ENCODE measurements at regions not wholly inside any gene's neighbourhood (a gene's known extent, or its start where the extent isn't known, plus 50 kb on each side); places are given as distances from the start of the nearest gene placed in this dataset.
"Not testable (repeated sequence)": the region's sequence is repeated elsewhere in the genome, so short reads cannot be mapped to it uniquely, and the experiment has no call there.

GRCh38 chr14:27410981-27411380 lies 813.1 kb upstream of the NOVA1 start:
- no peak for DNase-seq

- no peak for DNase-seq
Measured at GRCh38 chr14:27427796-27428195, 830.0 kb upstream of the NOVA1 start.

DNA sequence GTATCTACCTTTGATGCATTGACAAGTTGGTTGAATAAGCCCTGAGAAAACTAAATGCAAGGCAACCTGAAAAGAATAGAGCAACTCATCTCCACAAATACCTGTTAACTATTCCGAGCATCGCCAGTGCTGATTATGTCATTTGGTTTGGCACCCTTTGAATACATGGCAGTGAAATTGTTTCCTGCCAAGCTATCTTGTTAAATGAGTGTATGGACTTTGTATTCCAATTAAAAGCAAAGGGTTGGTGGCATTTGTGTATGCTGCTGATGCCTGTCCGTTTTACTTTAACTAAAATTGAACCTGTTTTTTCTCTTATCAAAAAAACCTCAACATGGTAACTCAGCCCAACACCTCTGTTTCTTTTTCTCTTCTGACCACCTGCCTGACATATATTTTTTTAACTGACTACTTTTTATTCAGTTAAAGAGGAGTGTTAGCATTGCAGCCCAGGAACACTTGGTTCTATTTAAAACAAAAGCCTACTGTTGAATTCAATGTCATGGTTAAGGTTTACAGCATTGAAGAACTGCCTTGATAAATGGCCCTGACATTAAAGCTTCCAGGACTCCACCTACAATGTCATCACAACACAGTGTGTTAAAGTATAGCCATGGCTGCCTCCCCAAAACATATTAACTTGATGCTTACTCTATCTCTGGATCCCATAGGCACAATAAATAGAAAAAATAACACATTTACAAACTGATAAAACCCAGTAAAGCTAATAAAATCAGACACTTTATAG lies 838.3 kb upstream of the NOVA1 start:
- no peak for DNase-seq

DNA sequence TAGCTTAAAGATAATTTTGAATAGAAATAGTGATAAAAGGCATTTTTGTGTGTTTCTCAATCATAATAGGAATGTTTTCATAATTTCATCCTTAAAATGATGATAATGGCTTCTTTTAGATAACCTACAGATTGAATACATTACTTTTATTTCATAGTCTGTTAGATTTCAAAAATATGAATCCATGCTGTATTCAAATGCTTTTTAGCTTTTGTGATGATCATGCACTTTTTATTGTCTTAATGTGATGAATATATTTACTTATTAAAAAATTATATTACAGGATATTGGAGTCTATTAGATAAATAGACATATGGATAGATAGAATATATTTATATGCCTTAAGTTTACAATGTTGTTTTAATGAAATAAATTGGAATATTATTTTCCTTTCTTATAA lies 886.8 kb upstream of the NOVA1 start:
- DNase-seq = no peak

GRCh38 chr14:27485193-27485592 lies 887.4 kb upstream of the NOVA1 start:
- no peak for DNase-seq

GRCh38 chr14:27506272-27506671 lies 908.4 kb upstream of the NOVA1 start:
- no peak for DNase-seq

DNA sequence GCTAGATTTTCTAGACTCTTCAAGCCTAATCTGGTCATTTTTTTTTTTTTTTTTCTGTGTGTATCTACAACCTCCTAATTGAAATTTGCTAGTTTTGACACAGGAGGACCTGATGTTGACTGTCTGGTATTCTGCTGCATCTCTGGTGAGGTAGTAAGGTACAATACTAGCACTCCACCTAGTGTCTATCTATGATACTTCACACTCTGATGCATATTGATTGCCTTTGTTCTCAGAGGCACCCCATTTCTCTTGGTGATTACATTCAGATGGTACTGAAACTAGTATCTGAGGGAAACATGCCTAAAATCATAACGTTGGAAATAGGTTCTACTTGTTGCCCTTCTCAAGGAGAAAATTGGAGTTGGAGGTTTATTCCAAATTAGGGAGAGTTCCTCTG lies 930.5 kb upstream of the NOVA1 start:
- peak; percentile 21 for DNase-seq

- no peak for DNase-seq
Measured at GRCh38 chr14:27536748-27537147, 938.9 kb upstream of the NOVA1 start.

GRCh38 chr14:27546111-27546510 lies 948.3 kb upstream of the NOVA1 start:
- DNase-seq = no peak

DNA sequence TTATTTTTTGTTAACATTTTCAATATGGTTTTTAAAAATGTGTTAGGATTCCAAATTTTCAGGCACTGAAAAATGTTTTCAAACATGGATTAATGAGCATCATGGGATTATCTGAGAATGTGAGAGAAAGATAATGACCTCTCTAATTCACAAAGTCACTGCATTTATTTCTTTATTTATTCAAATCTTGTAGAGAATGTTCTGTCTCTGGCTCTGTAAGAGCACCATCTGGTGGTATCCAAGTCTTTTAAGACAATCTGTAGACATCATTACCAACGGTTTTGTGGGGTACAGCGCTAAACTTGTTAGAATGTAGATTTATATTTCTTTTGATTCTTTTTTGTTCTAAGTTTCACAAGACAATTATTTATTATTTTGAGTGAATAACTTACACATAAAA lies 956.0 kb upstream of the NOVA1 start:
- DNase-seq = no peak

GRCh38 chr14:27557445-27557844 lies 959.6 kb upstream of the NOVA1 start:
- no peak for DNase-seq

GRCh38 chr14:27559848-27560247 lies 962.0 kb upstream of the NOVA1 start:
- DNase-seq = no peak

- DNase-seq = no peak
Measured at GRCh38 chr14:27566843-27567382, 969.1 kb upstream of the NOVA1 start.

GRCh38 chr14:27573018-27573417 lies 975.2 kb upstream of the NOVA1 start:
- no peak for DNase-seq

DNA sequence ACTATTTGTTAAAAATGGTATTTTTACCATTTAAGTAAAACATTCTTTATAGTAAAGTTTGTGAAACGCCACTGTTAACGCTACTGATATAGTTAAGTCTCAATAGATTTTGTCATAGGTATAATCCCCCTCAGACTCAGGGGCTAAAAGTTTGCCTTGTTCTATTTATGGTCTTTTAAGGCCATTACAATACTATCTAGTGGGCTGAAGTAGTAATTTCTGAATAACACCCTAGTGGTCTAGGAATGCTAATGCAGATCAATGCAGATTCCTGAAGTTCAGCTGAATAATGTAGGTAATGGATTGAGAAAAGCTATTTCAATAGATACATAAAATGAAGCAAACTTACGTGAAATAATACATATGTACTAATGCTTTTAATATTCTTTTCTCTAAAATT lies 989.3 kb upstream of the NOVA1 start:
- DNase-seq = no peak

DNA sequence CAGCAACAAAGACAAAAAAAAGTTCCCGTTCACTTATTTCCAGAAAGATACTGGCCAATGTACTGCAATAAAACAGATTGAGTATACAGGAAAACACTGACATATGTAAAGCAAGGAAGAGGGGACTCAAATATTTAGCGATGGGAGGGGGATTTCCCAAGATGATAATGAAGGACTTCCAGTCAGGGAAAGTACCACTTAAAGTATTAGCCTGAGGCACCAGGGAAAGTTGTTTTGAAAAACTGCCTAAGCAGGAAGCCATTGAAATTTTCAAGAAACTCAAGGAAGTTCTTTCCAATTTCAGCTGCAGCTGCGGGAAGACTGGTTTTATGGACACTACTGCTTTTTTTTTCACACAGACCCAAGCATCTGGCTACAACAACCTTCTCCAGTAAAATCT lies 1007.4 kb upstream of the NOVA1 start:
- no peak for DNase-seq

GRCh38 chr14:27608377-27608776 lies 1010.5 kb upstream of the NOVA1 start:
- no peak for DNase-seq

DNA sequence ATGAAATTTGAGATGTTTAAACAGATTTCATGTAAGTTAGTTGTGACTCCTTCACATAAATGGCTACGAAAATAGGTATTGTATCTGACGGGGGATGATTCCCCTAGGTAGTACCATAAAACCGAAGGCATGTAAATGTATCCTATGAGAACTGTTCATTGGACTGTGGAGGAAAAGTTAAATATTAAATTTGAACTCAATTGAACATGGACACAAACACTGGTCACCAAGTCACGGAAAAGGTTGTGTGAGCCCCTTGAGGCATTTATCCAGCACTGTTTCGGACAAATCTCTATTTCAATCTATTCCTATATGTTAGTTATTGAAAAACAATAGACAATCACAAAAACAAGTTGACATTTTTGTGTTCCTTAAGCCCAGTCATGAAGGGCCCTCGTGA lies 1014.3 kb upstream of the NOVA1 start:
- DNase-seq = no peak

- no peak for DNase-seq
Measured at GRCh38 chr14:27613102-27613501, 1015.3 kb upstream of the NOVA1 start.

DNA sequence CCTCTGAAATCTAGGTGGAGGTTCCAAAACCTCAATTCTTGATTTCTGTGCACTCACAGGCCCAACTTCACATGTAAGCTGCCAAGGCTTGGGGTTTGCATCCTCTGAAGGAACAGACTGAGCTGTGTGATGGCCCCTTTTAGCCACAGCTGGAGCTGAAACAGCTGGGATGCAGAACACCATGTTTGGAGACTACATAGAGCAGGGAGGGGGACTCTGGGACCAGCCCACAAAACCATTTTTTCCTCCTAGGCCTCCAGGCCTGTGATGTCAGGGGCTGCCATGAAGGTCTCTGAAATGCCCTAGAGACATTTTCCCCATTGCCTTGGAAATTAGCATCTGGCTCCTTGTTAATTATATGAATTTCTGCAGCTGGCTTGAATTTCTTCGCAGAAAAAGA lies 1025.9 kb upstream of the NOVA1 start:
- no peak for DNase-seq

DNA sequence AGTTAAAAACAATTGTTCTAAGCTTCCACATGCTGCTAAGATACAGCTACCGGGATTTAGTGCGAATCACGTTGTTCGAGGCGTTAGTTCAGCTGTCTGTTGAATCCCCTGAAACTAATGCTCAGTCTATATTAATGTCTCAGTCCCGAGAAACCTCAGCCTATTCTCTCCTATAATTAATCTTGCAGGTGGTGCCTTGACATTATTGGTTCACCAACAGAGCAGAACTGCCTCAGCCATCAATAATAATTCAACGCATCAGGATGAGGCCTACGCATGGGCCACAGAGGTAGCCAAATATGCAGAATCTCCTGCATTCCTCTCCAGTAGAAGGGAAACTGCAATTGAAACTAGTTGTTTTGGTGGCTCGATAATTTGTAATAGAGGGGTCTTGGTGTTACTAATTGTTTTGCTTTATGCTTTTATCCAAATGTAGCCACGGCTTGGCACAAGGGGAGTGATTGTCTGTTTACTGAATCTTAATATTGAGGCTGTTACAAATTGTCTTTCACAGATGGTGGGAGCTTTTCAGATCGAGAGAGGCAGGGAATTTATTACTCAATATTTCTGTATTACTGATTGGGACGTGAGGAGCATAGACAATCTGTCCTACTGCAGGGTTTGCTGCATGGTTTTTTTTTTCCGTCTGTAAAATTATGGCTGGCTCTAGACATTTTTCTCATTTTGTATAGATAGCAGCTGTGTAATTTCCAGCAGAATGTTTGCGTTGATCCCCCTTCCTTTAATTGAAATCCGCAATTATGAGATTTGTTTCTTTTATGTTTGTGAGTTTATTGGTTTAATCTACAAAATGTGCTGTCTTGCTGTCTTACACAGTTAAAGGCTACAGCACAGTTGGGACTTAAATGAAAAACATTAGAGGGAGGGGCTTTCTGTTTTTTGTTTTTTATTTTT lies 1036.5 kb upstream of the NOVA1 start:
- no peak for DNase-seq

- not testable (repeated sequence) for DNase-seq
Measured at GRCh38 chr14:27640688-27641087, 1042.9 kb upstream of the NOVA1 start.

GRCh38 chr14:27642251-27642866 lies 1044.5 kb upstream of the NOVA1 start:
- no peak for DNase-seq

DNA sequence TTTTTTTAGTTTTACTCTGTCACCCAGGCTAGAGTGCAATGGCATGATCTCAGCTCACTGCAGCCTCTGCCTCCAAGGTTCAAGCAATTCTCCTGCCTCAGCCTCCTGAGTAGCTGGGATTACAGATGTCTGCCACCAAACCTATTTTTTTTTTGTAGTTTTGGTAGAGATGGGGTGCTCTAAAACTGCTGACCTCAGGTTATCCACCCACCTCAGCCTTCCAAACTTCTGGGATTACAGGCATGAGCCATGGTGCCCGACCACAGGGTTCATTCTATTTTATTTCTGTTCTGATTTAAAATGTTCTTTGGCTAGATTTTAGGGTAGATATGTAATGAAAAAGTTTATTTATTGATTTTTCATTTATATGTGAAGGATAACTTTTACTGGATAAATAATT lies 1062.8 kb upstream of the NOVA1 start:
- no peak for DNase-seq
